DND-41 (cell line): ENCODE measurements at regions not wholly inside any gene's neighbourhood (a gene's known extent, or its start where the extent isn't known, plus 50 kb on each side); places are given as distances from the start of the nearest gene placed in this dataset.
"Not testable (repeated sequence)": the region's sequence is repeated elsewhere in the genome, so short reads cannot be mapped to it uniquely, and the experiment has no call there.

Experiments used
- ATAC-seq: fragments of 200-7000 bp; cut with Tn5 transposase; 3 replicates; pipeline ENCODE4 v1.9.1; 2021; ENCODE audit warnings: low read depth; ENCODE audit not compliant: insufficient read depth
- DNase-seq: peaks from one replicate; pipeline ENCODE4 v3.0.0-alpha.2; 2020
- H2AFZ ChIP-seq: 2 replicates; pipeline ENCODE4 v1.6.0; 2012; ENCODE audit warnings: low read depth, low read length
- H3K27ac ChIP-seq: 2 replicates; pipeline ENCODE4 v1.5.1; 2012; ENCODE audit warnings: low read length, inconsistent platforms
- H3K27me3 ChIP-seq: fragments of 200-600 bp; sonication (generic); 2 replicates; pipeline ENCODE4 v1.6.0; 2012; ENCODE audit warnings: low read length, mild to moderate bottlenecking, inconsistent platforms; ENCODE audit not compliant: insufficient read depth, poor library complexity
- H3K36me3 ChIP-seq: 2 replicates; pipeline ENCODE4 v1.5.1; 2012; ENCODE audit warnings: low read length, inconsistent platforms; ENCODE audit not compliant: insufficient read depth
- H3K4me1 ChIP-seq: 2 replicates; pipeline ENCODE4 v1.5.1; 2012; ENCODE audit warnings: mild to moderate bottlenecking, low read length; ENCODE audit not compliant: insufficient read depth
- H3K4me2 ChIP-seq: 2 replicates; pipeline ENCODE4 v1.6.0; 2012; ENCODE audit warnings: mild to moderate bottlenecking, moderate library complexity, low read length, inconsistent platforms; ENCODE audit not compliant: insufficient read depth
- H3K4me3 ChIP-seq, 2 experiments: fragments of 200-600 bp in 1 of 2; shearing (Covaris generic) in 1 of 2; 2 replicates each; pipeline ENCODE4 v1.5.1; 2012 to 2016; ENCODE audit warnings: inconsistent platforms in 2 of 2, low read length in 2 of 2, mild to moderate bottlenecking in 2 of 2, low read depth in 1 of 2, moderate library complexity in 1 of 2
- H3K79me2 ChIP-seq: 2 replicates; pipeline ENCODE4 v1.6.0; 2012; ENCODE audit warnings: low read length, inconsistent platforms; ENCODE audit not compliant: insufficient read depth
- H3K9ac ChIP-seq: 2 replicates; pipeline ENCODE4 v1.6.0; 2012; ENCODE audit warnings: low read depth, mild to moderate bottlenecking, inconsistent platforms, low read length, moderate library complexity
- H3K9me3 ChIP-seq: 2 replicates; pipeline ENCODE4 v1.5.1; 2012; ENCODE audit warnings: low read length, moderate library complexity, mild to moderate bottlenecking, inconsistent platforms; ENCODE audit not compliant: insufficient read depth, severe bottlenecking
- H4K20me1 ChIP-seq: 2 replicates; pipeline ENCODE4 v1.6.0; 2012; ENCODE audit warnings: low read length; ENCODE audit not compliant: insufficient read depth
- EZH2 ChIP-seq: IDR thresholded peaks from 3 replicates; pipeline ENCODE4 v1.6.1; 2012; ENCODE audit warnings: borderline replicate concordance, low read depth, mild to moderate bottlenecking, moderate library complexity, low read length, inconsistent platforms; ENCODE audit not compliant: severe bottlenecking
- TF ChIP-seq, protein P1 (sequence below): IDR thresholded peaks from 2 replicates; pipeline ENCODE4 v1.5.1; 2012; ENCODE audit warnings: borderline replicate concordance, low read length, moderate library complexity, mild to moderate bottlenecking; ENCODE audit not compliant: poor library complexity, severe bottlenecking; ENCODE audit errors: extremely low read depth

DNA sequence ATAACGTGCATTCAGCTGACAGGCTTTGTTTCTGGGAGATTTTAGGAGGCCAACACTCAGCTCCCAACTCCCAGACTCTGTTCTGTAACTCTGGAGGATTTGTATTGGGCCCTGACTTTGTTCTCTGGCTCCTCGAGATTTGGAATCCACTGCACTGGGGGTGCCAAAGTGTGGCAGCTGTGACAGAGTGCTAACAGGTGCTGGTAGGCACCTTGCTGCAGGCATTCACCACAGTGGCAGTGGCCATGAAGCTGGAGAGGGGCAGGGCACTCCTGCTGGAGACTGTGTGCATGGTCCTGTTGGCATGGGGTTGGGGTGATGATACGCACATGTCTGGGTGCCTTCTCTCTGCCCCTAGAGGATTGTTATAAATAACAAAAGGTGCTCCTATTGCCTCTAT is 1094.9 kb upstream of the SLIT2 start:
- no peaks in the 10 kb centered on the region for H3K9me3 ChIP-seq
- no peak overlapping the region for H2AFZ ChIP-seq
- TF ChIP-seq, protein P1, sequence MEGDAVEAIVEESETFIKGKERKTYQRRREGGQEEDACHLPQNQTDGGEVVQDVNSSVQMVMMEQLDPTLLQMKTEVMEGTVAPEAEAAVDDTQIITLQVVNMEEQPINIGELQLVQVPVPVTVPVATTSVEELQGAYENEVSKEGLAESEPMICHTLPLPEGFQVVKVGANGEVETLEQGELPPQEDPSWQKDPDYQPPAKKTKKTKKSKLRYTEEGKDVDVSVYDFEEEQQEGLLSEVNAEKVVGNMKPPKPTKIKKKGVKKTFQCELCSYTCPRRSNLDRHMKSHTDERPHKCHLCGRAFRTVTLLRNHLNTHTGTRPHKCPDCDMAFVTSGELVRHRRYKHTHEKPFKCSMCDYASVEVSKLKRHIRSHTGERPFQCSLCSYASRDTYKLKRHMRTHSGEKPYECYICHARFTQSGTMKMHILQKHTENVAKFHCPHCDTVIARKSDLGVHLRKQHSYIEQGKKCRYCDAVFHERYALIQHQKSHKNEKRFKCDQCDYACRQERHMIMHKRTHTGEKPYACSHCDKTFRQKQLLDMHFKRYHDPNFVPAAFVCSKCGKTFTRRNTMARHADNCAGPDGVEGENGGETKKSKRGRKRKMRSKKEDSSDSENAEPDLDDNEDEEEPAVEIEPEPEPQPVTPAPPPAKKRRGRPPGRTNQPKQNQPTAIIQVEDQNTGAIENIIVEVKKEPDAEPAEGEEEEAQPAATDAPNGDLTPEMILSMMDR, result no peak
- no peak for TF ChIP-seq EZH2
- H3K4me3 ChIP-seq, result no peak overlapping the region
- no peaks in the 10 kb centered on the region for H3K4me1 ChIP-seq
- ATAC-seq (no peak), DNase-seq (no peak)
- H3K9ac ChIP-seq, result no peak overlapping the region
- no peaks in the 10 kb centered on the region for H3K27me3 ChIP-seq
- no peak overlapping the region for H3K4me2 ChIP-seq
- H4K20me1 ChIP-seq, result no peaks in the 10 kb centered on the region
- no peaks in the 10 kb centered on the region for H3K36me3 ChIP-seq
- H3K27ac ChIP-seq, result no peak overlapping the region
- no peaks in the 10 kb centered on the region for H3K79me2 ChIP-seq

DNA sequence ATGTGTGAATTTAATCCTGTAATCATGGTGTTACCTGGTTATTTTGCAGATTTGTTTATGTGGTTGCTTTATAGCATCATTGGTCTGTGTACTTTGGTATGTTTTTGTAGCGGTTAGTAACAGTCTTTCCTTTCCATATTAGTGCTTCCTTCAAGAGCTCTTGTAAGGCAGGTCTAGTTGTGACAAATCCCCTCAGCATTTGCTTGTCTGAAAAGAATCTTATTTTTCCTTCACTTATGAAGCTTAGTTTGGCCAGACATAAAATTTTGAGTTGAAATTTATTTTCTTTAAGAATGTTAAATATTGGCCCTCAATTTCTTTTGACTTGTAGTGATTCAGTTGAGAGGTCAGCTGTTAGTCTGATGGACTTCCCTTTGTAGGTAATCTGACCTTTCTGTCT is 1096.1 kb upstream of the SLIT2 start:
- Histone ChIP-seq H3K9me3 (no peaks in the 10 kb centered on the region), H4K20me1 (no peaks in the 10 kb centered on the region), H3K27me3 (no peaks in the 10 kb centered on the region), H3K4me2 (no peak overlapping the region), H2AFZ (no peak overlapping the region), H3K36me3 (no peaks in the 10 kb centered on the region), H3K27ac (no peak overlapping the region), H3K9ac (no peak overlapping the region), H3K4me1 (no peaks in the 10 kb centered on the region), H3K79me2 (no peaks in the 10 kb centered on the region), H3K4me3 (no peak overlapping the region)
- ATAC-seq, result no peak
- no peak for TF ChIP-seq EZH2
- TF ChIP-seq, protein P1, result no peak
- DNase-seq, result no peak

DNA sequence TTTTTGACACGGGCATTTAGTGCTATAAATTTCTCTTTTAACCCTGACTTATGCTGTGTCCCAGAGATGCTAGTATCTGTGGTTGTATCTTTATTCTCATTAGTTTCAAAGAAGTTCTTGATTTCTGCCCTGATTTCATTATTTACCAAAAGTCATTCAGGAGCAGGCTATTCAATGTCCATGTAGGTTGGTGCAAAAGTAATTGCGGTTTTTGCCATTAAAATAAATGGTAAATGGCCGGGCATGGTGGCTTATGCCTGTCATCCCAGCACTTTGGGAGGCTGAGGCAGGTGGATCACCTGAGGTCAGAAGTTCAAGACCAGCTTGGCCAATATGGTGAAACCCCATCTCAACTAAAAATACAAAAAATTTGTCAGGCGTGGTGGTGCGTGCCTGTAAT is 1097.4 kb upstream of the SLIT2 start:
- H3K9ac ChIP-seq, H3K27me3 ChIP-seq, H3K9me3 ChIP-seq, H3K27ac ChIP-seq, H3K79me2 ChIP-seq, ATAC-seq, H3K4me1 ChIP-seq, H3K4me3 ChIP-seq, H4K20me1 ChIP-seq, DNase-seq, H2AFZ ChIP-seq, H3K4me2 ChIP-seq, H3K36me3 ChIP-seq: not testable (repeated sequence)

DNA sequence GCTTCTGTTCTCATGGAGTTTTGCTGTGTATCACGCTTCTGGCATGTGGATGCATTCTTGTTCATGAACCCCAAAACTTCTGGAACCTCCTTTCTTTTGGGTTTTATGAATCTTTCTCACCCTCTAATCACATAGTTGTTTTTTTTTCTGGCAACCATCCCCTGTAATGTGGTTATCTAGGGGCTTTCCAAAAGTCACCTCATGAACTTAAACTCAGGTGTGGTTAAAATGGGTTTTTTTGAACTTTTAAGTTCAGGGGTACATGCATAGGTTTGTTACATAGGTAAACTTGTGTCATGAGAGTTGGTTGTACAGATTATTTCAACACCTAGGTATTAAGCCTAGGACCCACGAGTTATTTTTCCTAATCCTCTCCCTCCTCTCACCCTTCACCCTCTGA is 1099.4 kb upstream of the SLIT2 start:
- Histone ChIP-seq H3K4me3 (no peak overlapping the region), H2AFZ (no peak overlapping the region), H3K79me2 (no peaks in the 10 kb centered on the region), H3K4me2 (no peak overlapping the region), H4K20me1 (no peaks in the 10 kb centered on the region), H3K27ac (no peak overlapping the region), H3K9ac (no peak overlapping the region), H3K9me3 (no peaks in the 10 kb centered on the region), H3K27me3 (no peaks in the 10 kb centered on the region), H3K4me1 (no peaks in the 10 kb centered on the region), H3K36me3 (no peaks in the 10 kb centered on the region)
- no peak for TF ChIP-seq EZH2
- TF ChIP-seq, protein P1, result no peak
- ATAC-seq (no peak), DNase-seq (no peak)
